Breast epithelium (tissue), 4 donors: ENCODE measurements at regions not wholly inside any gene's neighbourhood (a gene's known extent, or its start where the extent isn't known, plus 50 kb on each side); places are given as distances from the start of the nearest gene placed in this dataset.

Source experiments
- DNase-seq, 2 donors: peaks; one replicate each; pipeline ENCODE4 v3.0.0-alpha.2; 2019; ENCODE audit warnings: low spot score in 2 of 2
- H3K27ac ChIP-seq, 2 donors: fragments of 200-600 bp; sonication (generic) in 1 of 2; one replicate each; pipeline ENCODE4 v1.5.1; 2016 to 2019; ENCODE audit warnings: mild to moderate bottlenecking in 1 of 2
- H3K27me3 ChIP-seq, 2 donors: fragments of 200-600 bp; sonication (generic) in 1 of 2; one replicate each; pipeline versions ENCODE4 v1.5.1 to v1.6.0; 2017 to 2019; ENCODE audit warnings: control low read depth in 1 of 2, mild to moderate bottlenecking in 1 of 2
- H3K36me3 ChIP-seq: fragments of 200-600 bp; one replicate; pipeline ENCODE4 v1.5.1; 2019
- H3K4me1 ChIP-seq, 2 donors: fragments of 200-600 bp; sonication (generic); one replicate each; pipeline ENCODE4 v1.5.1; 2016 to 2019; ENCODE audit warnings: control low read depth in 1 of 2
- H3K4me3 ChIP-seq, 3 donors: fragments of 200-600 bp; sonication (generic); 1 replicate in 2 of 3; 2 replicates in 1 of 3; pipeline ENCODE4 v1.5.1; 2016 to 2019; ENCODE audit warnings: mild to moderate bottlenecking in 3 of 3, moderate library complexity in 2 of 3
- H3K9me3 ChIP-seq, 2 donors: fragments of 200-600 bp; sonication (generic) in 1 of 2; one replicate each; pipeline ENCODE4 v1.5.1; 2016 to 2019; ENCODE audit warnings: control low read depth in 1 of 2
- POLR2A ChIP-seq: fragments of 450-650 bp; IDR thresholded peaks from one replicate; pipeline ENCODE4 v1.6.1; 2016; ENCODE audit warnings: antibody characterized with exemption, mild to moderate bottlenecking, moderate library complexity
- POLR2AphosphoS5 ChIP-seq, 3 donors: sonication (generic); formaldehyde crosslinking; IDR thresholded peaks; one replicate each; pipeline ENCODE4 v1.6.1; 2017; ENCODE audit warnings: antibody characterized with exemption in 3 of 3
- intact Hi-C: fragments of 100-400 bp; cut with DNase I; formaldehyde crosslinking; loops from one replicate; pipeline ENCODE4 v1.15.1; 2023; ENCODE audit warnings: low total_unique reads
- TF ChIP-seq, protein P1 (sequence below), 3 donors: fragments of 450-650 bp; IDR thresholded peaks; one replicate each; pipeline ENCODE4 v1.5.1; 2016 to 2017; ENCODE audit warnings: antibody characterized with exemption in 3 of 3, mild to moderate bottlenecking in 3 of 3, moderate library complexity in 3 of 3

DNA sequence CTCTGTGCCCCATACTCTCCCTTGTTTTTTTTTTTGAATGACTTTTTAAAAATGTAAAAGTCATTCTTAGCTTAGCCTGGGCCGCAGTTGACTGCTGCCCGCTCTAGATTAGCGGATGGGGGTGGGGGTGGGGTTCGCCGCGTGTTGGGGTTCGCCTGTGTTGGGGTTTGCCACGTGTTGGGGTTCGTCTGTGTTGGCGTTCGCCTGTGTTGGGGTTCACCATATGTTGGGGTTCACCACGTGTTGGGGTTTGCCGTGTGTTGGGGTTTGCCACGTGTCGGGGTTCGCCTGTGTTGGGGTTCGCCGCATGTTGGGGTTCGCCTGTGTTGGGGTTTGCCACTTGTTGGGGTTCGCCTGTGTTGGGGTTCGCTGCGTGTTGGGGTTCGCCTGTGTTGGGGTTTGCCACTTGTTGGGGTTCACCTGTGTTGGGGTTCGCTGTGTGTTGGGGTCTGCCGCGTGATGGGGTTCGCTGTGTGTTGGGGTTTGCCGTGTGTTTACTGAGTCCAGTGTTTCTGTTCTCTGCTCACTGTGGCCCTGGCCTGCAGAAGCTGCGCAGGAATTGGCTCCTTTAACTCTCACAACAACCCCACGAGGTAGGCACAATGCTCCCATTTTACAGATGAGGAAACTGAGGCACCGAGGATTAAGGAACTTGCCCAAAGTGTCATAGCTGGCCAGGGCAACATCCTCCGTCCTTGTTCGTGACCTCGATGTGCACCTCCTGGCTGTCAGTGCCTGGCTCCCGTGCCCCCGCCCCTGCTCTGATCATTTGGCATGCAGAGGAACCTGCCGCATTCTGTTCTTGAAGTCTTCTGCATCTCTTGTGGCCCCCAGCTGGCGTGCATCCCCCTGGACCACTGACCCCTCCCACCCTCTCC lies 96.6 kb upstream of the CIBAR2 start:
- H3K36me3 ChIP-seq = no peaks in the 10 kb centered on the region
- no peaks in the 10 kb centered on the region for H3K27me3 ChIP-seq
- H3K4me1 ChIP-seq = peaks cover 13 to 14% of the 10 kb centered on the region in 2 donors
- no peaks in the 10 kb centered on the region for H3K9me3 ChIP-seq
- intact Hi-C loops = no loop called here
- H3K27ac ChIP-seq = no peak overlapping the region
- no peak for DNase-seq
- TF ChIP-seq POLR2A (no peak), POLR2AphosphoS5 (IDR thresholded peaks at IDR 0.05) (no peak)
- TF ChIP-seq, protein P1, sequence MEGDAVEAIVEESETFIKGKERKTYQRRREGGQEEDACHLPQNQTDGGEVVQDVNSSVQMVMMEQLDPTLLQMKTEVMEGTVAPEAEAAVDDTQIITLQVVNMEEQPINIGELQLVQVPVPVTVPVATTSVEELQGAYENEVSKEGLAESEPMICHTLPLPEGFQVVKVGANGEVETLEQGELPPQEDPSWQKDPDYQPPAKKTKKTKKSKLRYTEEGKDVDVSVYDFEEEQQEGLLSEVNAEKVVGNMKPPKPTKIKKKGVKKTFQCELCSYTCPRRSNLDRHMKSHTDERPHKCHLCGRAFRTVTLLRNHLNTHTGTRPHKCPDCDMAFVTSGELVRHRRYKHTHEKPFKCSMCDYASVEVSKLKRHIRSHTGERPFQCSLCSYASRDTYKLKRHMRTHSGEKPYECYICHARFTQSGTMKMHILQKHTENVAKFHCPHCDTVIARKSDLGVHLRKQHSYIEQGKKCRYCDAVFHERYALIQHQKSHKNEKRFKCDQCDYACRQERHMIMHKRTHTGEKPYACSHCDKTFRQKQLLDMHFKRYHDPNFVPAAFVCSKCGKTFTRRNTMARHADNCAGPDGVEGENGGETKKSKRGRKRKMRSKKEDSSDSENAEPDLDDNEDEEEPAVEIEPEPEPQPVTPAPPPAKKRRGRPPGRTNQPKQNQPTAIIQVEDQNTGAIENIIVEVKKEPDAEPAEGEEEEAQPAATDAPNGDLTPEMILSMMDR (IDR thresholded peaks at IDR 0.05) = no peak
- no peak overlapping the region for H3K4me3 ChIP-seq

DNA sequence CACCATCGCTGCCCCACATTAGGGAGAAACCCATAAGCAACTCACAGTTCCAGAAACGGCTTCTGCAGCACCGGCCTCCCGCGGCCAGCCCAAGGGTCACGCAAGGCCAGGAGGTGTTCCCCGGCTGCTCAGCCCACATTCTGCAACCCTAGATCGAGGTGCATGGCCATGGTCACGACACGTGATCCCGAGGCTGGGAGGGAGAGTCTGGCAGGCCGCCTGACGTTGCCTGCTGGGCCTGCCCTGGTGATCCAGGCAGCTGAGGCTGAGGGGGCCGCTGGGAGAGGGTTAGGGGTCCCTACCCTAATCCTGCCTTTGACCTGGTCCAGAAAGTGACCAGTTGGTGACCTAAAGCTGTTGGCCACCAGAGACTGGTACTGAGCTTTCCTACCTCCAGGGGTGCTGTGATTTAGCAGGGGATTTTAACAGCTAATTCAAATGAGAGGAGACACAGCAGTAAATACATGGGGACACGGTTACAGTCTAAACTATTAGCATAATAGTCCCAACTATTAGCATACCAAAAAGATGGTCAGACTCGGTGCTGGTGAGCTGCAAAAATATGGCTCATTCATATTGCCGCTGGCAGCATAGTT lies 97.4 kb upstream of the CIBAR2 start:
- Histone ChIP-seq H3K27ac (no peak overlapping the region), H3K4me3 (no peak overlapping the region), H3K4me1 (peaks cover 13 to 14% of the 10 kb centered on the region in 2 donors), H3K9me3 (no peaks in the 10 kb centered on the region), H3K27me3 (no peaks in the 10 kb centered on the region), H3K36me3 (no peaks in the 10 kb centered on the region)
- TF ChIP-seq, protein P1 (IDR thresholded peaks at IDR 0.05) = no peak
- TF ChIP-seq POLR2A (no peak), POLR2AphosphoS5 (IDR thresholded peaks at IDR 0.05) (no peak)
- no peak for DNase-seq
- intact Hi-C loops = no loop called here

DNA sequence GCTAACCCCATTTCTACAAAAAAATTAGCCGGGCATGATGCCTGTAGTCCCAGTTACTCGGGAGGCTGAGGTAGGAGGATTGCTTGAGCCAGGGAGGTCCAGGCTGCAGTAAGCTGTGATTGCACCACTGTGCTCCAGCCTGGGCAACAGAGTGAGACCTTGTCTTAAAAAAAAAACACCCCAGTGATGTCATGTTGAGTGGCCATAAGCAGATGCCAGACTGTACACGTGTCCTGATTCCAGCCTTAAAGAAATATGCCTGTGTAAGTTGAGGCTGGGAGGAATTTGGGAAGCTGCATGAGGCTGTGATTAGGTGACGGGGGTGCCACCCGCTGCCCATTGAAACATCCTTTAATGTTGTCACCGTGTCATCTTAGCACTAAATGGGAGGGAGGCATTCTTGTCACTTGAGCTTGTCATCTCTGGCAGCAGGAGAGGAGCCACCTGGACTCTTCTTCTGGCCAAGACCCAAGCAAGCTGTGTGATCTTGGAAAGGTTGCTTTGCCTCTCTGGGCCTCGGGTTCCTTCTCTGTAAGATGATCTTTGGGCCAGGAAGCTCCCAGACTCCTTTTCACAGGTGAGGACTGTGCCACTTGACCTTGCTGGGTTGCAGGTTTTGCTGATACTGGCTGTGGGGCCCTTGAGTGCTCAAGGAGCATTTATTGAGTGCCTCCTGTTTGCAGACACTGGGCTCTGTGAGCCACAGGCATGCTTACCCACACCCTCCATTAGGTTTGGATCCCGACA lies 98.3 kb upstream of the CIBAR2 start:
- Histone ChIP-seq H3K27me3 (no peaks in the 10 kb centered on the region), H3K9me3 (no peaks in the 10 kb centered on the region), H3K36me3 (no peaks in the 10 kb centered on the region), H3K4me1 (peaks cover 13 to 14% of the 10 kb centered on the region in 2 donors), H3K4me3 (no peak overlapping the region), H3K27ac (no peak overlapping the region)
- TF ChIP-seq, protein P1 (IDR thresholded peaks at IDR 0.05) = no peak
- TF ChIP-seq POLR2A (no peak), POLR2AphosphoS5 (IDR thresholded peaks at IDR 0.05) (no peak)
- DNase-seq = no peak
- intact Hi-C loops = no loop called here

- H3K36me3 ChIP-seq = no peaks in the 10 kb centered on the region
- H3K27ac ChIP-seq = no peak overlapping the region
- peaks cover 9% of the 10 kb centered on the region in 2 donors for H3K4me1 ChIP-seq
- H3K27me3 ChIP-seq = no peaks in the 10 kb centered on the region
- DNase-seq = no peak
- TF ChIP-seq POLR2AphosphoS5 (IDR thresholded peaks at IDR 0.05) (no peak), POLR2A (no peak)
- TF ChIP-seq, protein P1 (IDR thresholded peaks at IDR 0.05) = no peak
- no peaks in the 10 kb centered on the region for H3K9me3 ChIP-seq
- no peak overlapping the region for H3K4me3 ChIP-seq
- intact Hi-C loops = no loop called here
Observed at GRCh38 chr16:85211271-85211801, 99.1 kb upstream of the CIBAR2 start.
